NCI-H1930 (cell line): ENCODE measurements at regions not wholly inside any gene's neighbourhood (a gene's known extent, or its start where the extent isn't known, plus 50 kb on each side); places are given as distances from the start of the nearest gene placed in this dataset.

Experiments
- DNase-seq, 2 experiments: peaks; one replicate each; lab custom pipeline; 2025; lab: John Stamatoyannopoulos, UW

DNA sequence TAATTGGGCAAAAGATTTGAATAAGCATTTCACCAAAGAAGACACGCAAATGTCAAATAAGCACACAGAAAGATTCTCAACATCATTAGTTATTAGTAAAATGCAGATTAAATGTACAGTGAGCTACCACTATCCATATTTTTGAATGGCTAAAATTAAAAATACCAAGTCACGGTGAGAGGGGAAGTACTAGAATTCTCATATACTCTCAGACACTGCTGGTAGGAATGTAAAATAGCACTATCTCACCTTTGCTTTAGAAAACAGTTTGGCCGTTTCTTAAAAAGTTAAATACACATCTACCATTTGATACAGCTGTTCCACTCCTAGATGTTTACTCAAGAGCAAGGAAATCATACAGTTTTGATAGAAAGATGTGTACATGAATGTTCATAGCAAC is 115.8 kb upstream of the CELF2 start:
- DNase-seq: no peak

DNA sequence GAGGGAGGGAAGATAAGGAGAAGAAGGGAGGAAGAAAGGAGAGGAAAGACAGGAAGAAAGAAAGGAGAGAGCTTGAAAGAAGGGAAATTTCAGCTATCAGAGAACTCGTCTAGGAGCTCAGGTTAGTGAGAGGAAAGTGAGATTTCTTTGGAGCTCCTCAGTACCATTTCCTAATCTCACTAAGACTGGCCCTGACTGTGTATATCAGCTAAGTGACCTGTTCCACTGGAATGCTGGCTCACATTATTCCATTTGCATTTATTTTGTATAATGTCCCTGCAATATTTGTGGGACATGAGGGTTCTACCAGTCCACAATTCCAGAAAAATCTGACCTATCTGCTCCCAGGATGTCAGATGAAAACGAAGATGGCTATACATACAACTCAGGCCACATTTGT is 114.7 kb upstream of the CELF2 start:
- DNase-seq: no peak

DNA sequence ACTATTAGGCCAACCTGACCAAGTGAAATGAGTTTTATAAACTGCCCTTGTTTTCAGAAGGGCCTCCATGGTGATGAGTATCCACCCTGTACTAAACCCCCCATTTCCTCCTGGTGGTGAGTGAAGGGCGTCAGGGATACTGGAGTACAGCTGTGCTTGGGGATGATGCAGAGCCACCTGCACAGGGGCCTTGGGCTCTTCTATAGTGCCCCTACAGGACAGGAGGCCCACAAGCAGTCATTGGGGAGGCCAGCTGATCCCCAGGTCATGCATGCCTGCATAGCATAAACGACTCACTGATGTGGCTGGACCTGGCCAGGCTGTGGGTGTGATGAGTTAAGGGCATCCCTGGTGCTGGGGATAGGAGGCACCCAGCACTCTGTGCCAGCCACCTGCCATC is 114.1 kb upstream of the CELF2 start:
- no peak for DNase-seq

DNA sequence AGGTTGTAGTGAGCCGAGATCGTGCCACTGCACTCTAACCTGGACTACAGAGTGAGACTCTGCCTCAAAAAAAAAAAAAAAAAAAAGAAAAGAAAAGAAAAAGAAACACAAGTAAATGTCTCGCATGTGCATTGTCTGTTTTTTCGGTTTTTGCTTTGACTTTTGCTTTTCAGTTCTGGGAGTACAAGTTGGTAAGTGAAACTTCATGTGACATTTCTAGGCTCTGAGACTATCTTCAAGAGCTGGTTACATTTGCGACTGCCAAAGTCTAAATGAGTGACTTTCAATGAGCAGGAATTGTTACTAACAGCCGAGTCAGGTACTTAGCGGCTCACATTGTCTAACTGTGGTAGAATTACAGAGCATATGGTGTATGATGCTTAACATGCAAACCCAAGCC is 107.0 kb upstream of the CELF2 start:
- no peak for DNase-seq

DNA sequence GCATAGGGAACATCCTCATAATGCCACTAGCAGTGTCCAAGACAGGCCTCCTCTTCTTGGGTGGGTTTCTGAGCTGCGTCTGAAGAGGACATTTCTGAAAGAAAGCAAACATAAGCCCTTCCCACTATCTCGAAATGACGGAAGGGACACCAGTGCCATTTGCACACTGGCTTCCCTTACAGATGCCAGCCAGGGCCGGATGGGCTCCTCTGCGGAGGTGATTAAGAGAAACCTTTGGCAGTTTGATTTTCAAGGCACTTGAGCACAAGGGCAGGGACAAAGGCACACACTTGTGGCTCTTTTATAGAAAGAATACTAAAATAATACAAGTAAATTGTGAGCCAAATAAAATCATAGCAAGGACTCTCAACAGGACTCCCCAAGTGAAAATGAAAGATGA is 106.6 kb upstream of the CELF2 start:
- DNase-seq: no peak

DNA sequence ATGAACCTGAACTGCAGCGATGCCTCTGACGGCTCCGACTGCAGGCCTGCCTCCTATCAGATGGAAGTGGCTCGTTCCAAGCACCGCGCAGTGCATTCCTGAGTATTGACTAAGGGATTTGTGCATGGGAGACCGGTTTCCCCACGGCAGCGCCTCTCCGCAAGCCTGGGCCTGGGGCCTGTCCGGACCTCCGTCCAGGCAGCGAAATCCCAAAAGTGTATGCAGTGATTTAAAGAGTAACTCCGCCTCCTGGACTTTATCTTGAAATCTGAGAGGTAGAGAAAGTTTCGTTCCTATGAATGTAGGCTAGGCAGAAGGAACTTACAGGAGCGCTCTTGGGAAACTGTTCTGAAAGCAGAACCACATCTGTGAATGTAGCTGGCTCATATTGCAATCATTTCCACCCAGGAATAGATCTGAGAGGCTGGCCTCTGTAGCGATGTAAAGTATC is 106.2 kb upstream of the CELF2 start:
- DNase-seq: no peak

DNA sequence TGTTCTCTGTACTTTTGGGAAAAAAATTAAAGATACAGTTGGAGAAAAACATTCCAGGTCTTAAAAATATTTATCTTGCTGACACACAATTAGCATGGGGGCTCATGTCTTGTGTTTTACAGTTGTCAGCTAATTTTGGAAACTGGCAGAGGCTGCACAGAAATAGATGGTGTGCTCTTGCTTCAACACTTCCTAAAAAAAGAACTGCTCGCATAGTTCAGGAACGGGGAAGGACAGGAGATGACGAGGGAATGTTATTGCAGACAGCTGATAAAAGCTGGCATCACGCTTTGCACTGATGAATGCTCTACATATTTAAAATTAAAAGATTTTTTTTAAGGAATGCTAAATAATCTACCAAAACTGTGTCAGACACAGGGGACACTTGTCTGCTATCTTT is 103.5 kb upstream of the CELF2 start:
- no peak for DNase-seq

DNA sequence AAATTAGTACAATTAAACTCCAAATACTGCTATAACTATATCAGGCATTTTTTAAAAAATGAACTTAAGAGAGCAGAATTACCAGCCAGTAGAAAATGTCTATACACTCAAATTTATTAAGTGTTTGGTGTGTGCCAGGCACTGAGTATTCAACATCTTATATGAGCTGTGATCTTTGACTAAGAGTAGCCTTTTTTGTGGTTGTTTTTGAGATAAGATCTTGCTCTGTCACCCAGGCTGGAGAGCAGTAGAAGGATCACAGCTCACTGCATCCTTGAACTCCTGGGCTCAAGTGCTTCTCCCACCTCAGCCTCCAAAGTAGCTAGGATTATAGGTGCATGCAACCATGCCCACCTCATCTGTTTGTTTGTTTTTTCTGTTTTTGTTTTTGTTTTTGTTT is 102.5 kb upstream of the CELF2 start:
- DNase-seq: no peak

DNA sequence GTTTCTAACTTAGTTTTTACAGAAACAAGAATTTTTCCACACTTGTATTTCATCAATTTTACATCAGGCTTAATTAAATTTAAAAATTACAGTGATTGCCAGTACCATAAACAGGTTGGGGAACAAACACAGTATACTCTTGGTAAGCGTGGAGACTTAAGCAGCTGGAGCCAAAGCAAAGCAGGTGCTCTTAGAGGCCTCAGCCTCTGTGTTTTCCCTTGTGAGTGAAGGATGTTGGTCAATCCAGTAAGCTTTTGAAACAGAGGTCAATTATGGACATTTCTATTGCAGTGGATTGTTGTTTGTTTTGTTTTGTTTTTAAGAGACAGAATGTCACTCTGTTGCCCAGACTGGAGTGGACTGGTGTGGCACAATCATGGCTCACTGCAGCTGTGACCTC is 100.6 kb upstream of the CELF2 start:
- DNase-seq: no peak

DNA sequence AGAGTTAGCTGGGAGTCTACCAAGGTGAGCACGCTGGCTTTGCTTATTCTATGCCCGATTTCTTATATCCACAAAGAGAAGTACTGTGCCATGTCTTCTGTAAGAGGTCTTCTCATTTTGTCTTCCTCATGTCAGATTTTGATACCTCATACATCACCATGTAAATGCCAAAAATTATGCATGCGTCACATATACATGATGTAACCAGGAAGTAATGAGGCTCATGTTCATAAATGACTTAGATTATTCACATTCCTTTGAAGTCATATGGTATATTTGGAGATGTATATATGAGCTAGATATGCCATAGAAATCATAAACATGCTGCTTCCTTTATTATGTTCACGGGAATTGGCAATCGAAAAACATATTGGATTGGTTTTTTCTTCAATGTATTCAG is 97.7 kb upstream of the CELF2 start:
- no peak for DNase-seq

DNA sequence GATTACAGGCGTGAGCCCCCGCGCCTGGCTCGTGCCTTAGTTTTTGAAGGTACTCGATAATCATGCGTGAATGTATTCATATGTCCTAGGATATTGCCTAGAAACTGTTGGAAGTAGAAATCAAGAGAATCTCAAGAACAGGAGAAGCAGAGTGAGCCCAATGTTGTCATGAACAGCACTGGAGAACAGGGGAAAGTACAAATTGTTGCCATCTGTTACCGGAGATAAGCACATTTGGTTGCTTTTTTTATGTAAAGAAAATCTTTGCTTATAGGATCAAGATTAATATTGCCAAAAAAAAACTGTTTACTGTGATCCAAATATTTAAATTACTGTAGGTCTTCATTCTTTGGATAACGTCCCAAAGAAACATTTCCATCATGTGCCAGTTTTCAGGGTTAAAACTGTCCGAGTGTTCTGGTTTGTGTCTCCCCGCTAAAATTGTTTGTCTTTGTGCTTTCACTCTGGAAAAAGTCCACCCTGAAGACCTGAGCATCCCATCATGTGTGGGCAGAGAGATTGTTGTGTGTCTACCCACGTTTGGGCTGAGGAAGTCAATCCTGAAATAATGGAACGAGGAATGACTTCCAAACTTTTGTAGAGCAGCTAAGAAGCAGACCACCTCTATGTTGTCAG is 95.7 kb upstream of the CELF2 start:
- DNase-seq: no peak

DNA sequence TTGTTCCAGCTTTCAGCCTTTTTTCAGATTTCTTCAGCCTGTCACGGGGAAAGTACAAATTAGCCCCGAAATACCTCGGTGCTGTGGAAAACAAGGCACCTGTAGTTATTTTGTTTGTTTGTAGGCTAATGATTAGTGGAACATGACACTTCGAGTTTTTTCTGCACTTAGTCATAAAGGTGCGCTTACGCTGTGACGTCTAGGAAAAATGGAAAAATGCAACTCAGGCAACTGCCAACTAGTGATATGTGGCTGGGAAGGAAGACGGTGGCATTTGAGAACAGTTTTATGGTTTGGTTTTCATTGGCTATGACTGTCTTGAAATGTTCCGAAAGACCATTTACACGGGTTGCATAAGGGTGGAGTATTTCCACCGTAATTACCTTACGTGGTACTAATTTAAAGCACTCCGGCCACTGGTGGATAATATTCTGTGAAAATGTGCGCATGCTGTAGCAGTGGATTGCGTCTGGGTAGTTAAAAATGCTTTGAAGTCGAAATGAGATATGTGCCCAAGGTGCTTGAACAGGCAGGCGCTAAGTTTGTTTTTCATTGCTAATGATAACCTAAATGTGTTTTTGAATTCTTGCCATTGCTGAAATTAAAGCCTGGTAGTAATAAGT is 94.5 kb upstream of the CELF2 start:
- DNase-seq: no peak

DNA sequence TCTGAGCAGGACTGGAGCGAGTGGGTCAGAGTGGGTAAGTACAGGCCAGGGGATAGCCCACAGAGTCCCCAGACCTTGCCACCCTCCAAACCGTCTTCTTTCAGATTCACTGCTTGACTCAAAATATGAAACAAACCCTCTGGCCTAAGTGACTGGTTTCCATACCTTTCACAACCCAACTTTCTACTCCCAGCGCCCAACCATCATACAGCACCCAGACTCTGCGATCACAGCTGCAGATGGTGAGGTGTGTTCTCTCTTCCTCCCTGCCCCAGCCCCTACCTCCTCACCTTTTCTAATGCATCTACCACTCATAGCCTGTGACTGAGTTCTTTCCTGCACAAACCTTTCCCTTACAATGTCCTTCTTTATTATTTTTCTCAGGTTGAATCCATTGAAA is 92.0 kb upstream of the CELF2 start:
- DNase-seq: no peak

DNA sequence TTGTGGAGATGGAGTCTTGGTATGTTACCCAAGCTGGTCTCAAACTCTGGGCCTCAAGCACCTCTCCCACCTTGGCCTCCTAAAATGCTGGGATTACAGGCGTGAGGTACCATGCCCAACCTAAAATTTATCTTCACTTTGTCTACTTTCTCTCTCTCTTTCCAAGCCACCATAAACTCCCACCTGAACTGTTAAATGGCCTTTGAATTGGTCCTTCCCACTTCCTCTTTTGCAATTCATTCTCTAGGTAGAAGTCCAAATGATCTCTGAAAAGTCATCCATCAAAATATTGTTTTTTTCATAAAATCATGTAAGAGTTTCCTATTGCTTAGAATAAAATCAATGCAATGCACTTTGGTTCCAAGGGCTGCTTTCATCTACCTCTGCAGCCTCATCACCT is 90.1 kb upstream of the CELF2 start:
- no peak for DNase-seq

DNA sequence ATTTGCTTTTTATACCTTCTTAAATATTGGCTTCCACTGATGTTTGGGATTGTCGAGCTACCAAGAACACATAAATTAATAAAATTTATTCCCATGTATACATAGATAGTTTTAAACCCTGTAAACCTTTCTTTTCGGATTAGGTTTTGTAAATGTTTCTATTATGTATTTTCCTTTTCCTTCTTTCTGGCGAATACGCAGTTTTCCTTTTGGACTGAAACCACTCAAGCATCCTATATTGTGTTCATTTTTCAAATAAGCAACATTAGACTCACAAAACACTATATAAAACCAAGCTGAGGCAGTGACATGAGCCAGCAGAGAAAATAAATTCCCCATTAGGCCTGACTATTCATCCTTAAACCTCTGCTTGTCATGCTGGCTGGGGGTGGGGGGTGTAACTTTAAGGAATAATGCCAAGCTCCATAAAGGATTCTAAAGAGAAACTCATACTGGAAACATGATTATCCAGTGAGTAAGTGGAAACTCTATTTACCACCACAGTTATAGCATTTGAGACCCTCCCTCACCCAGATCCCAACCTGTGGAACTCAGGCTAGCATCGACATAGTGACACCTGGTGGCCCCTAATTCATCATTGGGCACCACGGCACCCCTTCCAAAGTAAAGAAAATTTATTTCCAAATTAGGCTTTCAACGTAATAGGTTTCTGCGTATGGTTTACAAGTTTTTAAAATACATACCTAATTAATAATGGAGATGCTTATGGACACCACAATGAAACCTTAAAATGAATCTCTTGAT is 86.5 kb upstream of the CELF2 start:
- no peak for DNase-seq

DNA sequence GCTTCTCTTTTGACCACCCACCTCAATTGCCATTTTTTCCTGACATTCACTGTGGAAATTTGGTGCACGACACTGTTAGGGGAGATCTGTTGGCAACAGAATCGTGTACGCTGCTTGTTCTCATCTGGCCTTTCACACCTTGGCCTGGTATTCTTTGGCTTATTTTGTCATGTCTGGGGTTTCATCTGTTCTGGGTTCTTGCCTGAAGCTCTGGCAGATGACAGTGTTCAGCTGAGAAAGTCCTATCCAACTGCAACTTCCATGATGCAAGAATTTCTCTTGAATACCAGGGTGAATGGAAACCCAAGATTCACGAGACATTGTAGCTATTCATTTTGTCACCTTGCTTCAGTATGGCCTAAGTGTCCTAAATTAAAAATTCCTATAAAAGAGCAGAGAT is 82.6 kb upstream of the CELF2 start:
- DNase-seq: no peak

DNA sequence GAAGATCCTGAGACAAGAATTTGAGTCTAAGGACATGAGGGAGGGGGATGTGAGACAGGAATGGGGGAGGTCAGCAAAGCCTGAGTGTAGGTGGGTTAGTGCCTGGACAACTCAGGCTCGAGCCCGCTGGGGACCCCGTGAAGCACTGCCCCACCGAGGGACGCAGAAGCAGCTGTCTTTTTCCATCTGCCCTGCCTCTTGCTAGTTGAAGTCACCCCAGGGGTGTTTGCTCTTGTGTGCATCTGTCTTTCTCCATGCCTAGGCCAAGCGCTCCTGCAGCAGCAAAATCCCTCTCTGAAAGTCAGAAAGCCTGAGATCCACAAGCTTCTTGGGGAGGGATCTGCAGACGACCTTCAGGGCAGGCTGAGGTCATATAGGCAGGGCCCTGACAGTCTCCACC is 79.0 kb upstream of the CELF2 start:
- no peak for DNase-seq

DNA sequence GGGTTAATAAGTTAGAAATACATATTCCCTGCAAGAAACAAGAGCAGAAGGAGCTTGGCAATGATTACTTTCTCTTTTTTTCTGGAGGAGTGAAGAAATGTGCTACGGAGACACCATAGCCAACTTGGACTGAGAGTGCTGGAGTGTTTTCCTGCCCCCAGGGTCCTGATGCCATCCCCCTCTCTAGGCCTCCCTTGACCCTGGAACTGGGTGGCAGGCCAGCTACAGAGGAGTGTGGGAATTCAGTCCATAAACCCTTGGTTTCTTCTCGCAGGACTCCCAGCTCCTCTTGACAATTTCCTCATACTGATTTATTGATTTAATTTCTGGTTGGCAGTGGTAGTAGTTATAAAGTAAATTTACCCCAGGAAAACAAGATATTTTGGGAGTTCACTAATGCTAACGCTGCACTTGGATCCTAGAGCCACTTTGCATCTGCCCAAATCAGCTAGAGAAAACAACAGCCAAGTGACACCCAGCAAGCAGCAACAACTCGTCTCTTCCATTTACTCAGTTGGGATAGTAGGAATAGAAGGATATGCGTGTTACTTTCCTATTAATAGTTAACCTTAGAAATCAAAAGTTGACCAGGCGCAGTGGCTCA is 76.4 kb upstream of the CELF2 start:
- DNase-seq: no peak

DNA sequence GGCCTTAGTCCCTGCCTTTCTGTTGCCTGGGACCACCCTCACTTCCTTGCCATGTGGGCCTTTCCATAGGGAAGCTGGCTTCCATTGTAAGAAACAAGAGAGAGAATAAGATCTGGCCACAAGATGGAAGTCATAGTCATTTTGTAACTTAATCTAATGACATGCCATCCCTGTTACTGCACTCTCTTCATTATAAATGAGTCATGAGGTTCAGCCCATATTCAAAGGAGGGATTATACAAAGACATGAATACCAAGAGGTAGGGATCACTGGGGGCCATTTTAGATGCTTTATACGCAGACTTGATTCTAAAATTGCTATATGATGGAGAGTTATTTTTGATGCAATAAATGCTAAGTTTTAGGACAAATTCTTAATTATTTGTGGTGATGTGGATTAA is 75.2 kb upstream of the CELF2 start:
- no peak for DNase-seq

DNA sequence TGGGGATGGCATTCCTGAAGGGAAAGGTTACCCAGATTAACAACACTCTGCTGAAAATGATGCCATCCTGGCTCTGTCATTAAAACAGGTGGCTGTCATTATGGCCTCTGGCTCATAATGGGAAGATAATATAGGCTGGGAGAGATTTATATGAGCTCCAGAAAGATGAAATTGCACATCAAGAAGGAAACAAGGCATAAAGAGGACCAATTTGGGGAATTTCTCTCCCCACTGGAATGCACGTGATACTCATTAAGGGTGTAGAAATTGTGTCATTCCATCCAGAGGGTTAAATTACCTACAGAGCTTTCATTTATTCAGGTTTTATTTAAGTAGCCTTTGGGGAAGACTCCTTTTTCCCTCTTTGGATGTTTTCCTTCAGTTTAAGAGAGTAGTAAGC is 71.6 kb upstream of the CELF2 start:
- DNase-seq: no peak

DNA sequence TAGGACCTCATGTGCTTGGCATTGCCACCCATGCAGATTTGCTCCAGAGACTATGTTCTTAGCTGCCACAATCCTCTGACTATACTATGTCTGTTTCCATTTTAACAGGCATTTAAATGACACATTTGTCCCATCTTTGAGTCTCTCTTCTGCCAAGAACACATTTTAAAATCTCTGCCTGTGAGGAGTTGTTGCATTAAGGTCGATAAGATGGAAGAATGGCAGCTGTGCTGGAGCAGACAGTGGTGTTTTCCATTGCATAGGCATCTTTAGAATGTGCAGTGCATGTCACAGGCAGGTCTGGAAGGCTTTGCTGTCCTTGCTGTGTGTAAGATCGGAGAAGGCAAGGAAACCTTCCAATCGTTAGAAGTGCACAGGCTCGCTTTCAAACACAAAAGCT is 70.9 kb upstream of the CELF2 start:
- no peak for DNase-seq

DNA sequence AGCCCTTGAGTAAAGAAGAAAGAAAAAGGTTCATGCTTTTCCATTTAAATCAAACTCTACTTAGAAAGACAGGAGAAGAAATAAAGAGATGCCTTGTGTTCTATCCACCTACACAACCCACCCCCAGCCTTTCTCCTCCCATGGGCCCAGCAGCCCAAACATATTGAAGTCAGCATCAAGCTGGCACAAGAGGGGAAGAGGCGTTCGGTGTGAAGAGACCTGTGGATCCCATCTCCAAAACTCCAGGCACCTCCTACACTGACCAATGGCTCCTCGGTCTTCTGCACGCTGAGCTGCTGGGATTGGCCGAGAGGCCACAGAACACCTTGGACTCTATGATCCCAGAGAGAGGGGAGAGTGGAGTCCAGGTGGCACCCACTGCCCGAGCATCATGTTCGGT is 66.0 kb upstream of the CELF2 start:
- no peak for DNase-seq

DNA sequence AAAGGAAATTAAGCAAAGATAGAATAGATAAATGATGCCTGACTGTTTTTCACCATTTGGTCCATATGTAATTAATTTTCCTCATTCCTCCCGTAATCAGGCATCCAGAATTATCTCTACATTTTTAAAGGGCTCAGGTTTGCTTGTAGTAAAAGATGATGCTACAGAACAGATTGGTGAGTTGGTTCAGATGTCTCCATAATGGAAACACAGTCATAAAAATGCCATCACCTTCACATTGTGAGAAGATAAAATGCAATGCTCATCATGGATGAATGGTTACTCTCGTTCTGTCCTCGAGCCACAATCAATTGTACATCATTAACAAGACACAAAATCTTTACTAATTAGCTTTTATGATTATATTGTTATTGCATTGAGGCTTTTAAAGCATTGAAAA is 64.9 kb upstream of the CELF2 start:
- DNase-seq: no peak
